WTC11 (cell line): ENCODE measurements at regions not wholly inside any gene's neighbourhood (a gene's known extent, or its start where the extent isn't known, plus 50 kb on each side); places are given as distances from the start of the nearest gene placed in this dataset.

Source experiments
- TF ChIP-seq, protein P1 (sequence below): fragments of 200-600 bp; IDR thresholded peaks from 2 replicates; pipeline ENCODE4 v1.8.0; 2022; ENCODE audit warnings: antibody characterized with exemption
- TF ChIP-seq, protein P2 (sequence below): sonication (generic); formaldehyde crosslinking; IDR thresholded peaks from 2 replicates; pipeline ENCODE4 v1.8.0; 2022; ENCODE audit warnings: mild to moderate bottlenecking, missing genetic modification reagents

DNA sequence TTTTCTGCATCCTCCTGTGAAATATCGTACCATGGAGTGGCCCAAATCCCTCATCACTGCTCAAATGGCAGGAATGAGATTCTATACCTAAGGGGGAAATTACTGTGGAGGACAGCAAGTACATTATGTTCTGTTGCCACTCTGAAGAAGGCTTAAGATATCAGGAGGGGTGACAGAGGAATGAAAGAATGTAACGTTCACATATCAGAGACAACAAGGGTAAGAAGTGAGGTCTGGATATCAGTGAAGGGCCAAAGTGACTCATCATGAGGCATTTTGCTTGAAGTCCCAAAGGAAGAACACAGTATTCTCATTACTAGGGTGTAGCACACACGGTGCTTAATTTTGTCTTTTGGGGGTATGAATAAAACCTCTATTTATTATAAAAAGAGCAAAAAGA, 71.5 kb upstream of the SLC13A1 start:
- TF ChIP-seq, protein P1, sequence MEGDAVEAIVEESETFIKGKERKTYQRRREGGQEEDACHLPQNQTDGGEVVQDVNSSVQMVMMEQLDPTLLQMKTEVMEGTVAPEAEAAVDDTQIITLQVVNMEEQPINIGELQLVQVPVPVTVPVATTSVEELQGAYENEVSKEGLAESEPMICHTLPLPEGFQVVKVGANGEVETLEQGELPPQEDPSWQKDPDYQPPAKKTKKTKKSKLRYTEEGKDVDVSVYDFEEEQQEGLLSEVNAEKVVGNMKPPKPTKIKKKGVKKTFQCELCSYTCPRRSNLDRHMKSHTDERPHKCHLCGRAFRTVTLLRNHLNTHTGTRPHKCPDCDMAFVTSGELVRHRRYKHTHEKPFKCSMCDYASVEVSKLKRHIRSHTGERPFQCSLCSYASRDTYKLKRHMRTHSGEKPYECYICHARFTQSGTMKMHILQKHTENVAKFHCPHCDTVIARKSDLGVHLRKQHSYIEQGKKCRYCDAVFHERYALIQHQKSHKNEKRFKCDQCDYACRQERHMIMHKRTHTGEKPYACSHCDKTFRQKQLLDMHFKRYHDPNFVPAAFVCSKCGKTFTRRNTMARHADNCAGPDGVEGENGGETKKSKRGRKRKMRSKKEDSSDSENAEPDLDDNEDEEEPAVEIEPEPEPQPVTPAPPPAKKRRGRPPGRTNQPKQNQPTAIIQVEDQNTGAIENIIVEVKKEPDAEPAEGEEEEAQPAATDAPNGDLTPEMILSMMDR, result no peak
- TF ChIP-seq, protein P2, sequence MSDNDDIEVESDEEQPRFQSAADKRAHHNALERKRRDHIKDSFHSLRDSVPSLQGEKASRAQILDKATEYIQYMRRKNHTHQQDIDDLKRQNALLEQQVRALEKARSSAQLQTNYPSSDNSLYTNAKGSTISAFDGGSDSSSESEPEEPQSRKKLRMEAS (CRISPR knock-in tag), result no peak
